HL-60 (cell line): ENCODE measurements at regions not wholly inside any gene's neighbourhood (a gene's known extent, or its start where the extent isn't known, plus 50 kb on each side); places are given as distances from the start of the nearest gene placed in this dataset.

Source experiments
- DNase-seq, 2 experiments: peaks; one replicate each; pipeline ENCODE4 v3.0.0-alpha.2; 2010 to 2020; ENCODE audit warnings: low read depth in 1 of 2, low spot score in 1 of 2
- H3K27ac ChIP-seq: fragments of 250-450 bp; sonication (Bioruptor Pico); replicated peaks from 2 replicates; pipeline ENCODE4 v1.5.1; 2020; ENCODE audit warnings: mild to moderate bottlenecking, moderate library complexity
- H3K27me3 ChIP-seq: fragments of 250-450 bp; sonication (Bioruptor Pico); 2 replicates; pipeline ENCODE4 v1.5.1; 2021; ENCODE audit warnings: mild to moderate bottlenecking, moderate library complexity; ENCODE audit not compliant: insufficient read depth, poor library complexity, severe bottlenecking
- H3K4me3 ChIP-seq: replicated peaks from 2 replicates; pipeline ENCODE4 v1.5.1; 2011; ENCODE audit warnings: mild to moderate bottlenecking, control low read depth, low read length; ENCODE audit not compliant: insufficient read depth
- GABPA ChIP-seq: IDR thresholded peaks from 2 replicates; pipeline ENCODE4 v1.6.1; 2012; ENCODE audit warnings: low read depth
- POLR2AphosphoS5 ChIP-seq: IDR thresholded peaks from 2 replicates; pipeline ENCODE4 v1.6.1; 2012; ENCODE audit warnings: low read depth
- SPI1 ChIP-seq: IDR thresholded peaks from 2 replicates; pipeline ENCODE4 v1.6.1; 2012; ENCODE audit warnings: low read depth, mild to moderate bottlenecking, borderline replicate concordance
- TF ChIP-seq, protein P1 (sequence below): IDR thresholded peaks from one replicate; pipeline ENCODE4 v1.5.1; 2011; ENCODE audit warnings: low read length, control low read depth, inconsistent platforms; ENCODE audit not compliant: insufficient read depth
- TF ChIP-seq, protein P2 (sequence below): IDR thresholded peaks from 2 replicates; pipeline ENCODE4 v1.6.1; 2012; ENCODE audit warnings: low read depth; ENCODE audit not compliant: insufficient replicate concordance

DNA sequence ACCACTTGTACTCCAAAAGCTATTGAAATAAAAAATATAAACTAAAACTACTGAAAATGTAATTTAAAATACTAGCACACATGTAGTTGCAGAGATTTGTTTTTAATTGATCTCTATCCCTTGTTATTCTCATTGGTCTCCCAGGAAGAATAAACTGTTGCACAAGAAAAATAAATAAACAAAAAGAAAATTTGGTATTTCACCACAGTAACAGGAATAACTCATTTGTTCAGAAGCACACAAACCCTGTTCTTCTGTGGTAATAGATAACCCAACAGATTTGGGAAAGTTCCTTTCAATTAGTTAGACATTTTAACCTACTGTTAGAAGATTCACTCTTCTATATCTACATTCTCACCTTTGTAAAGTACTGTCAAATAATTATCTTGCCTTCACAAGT is 70.9 kb upstream of the APOOL start:
- H3K27me3 ChIP-seq = no peaks in the 10 kb centered on the region
- TF ChIP-seq, protein P1, sequence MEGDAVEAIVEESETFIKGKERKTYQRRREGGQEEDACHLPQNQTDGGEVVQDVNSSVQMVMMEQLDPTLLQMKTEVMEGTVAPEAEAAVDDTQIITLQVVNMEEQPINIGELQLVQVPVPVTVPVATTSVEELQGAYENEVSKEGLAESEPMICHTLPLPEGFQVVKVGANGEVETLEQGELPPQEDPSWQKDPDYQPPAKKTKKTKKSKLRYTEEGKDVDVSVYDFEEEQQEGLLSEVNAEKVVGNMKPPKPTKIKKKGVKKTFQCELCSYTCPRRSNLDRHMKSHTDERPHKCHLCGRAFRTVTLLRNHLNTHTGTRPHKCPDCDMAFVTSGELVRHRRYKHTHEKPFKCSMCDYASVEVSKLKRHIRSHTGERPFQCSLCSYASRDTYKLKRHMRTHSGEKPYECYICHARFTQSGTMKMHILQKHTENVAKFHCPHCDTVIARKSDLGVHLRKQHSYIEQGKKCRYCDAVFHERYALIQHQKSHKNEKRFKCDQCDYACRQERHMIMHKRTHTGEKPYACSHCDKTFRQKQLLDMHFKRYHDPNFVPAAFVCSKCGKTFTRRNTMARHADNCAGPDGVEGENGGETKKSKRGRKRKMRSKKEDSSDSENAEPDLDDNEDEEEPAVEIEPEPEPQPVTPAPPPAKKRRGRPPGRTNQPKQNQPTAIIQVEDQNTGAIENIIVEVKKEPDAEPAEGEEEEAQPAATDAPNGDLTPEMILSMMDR = no peak
- no peak for TF ChIP-seq GABPA
- TF ChIP-seq, protein P2, sequence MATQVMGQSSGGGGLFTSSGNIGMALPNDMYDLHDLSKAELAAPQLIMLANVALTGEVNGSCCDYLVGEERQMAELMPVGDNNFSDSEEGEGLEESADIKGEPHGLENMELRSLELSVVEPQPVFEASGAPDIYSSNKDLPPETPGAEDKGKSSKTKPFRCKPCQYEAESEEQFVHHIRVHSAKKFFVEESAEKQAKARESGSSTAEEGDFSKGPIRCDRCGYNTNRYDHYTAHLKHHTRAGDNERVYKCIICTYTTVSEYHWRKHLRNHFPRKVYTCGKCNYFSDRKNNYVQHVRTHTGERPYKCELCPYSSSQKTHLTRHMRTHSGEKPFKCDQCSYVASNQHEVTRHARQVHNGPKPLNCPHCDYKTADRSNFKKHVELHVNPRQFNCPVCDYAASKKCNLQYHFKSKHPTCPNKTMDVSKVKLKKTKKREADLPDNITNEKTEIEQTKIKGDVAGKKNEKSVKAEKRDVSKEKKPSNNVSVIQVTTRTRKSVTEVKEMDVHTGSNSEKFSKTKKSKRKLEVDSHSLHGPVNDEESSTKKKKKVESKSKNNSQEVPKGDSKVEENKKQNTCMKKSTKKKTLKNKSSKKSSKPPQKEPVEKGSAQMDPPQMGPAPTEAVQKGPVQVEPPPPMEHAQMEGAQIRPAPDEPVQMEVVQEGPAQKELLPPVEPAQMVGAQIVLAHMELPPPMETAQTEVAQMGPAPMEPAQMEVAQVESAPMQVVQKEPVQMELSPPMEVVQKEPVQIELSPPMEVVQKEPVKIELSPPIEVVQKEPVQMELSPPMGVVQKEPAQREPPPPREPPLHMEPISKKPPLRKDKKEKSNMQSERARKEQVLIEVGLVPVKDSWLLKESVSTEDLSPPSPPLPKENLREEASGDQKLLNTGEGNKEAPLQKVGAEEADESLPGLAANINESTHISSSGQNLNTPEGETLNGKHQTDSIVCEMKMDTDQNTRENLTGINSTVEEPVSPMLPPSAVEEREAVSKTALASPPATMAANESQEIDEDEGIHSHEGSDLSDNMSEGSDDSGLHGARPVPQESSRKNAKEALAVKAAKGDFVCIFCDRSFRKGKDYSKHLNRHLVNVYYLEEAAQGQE = no peak
- no peak for TF ChIP-seq SPI1
- no peak for TF ChIP-seq POLR2AphosphoS5
- no peak overlapping the region for H3K27ac ChIP-seq
- DNase-seq = no peak
- no peak overlapping the region for H3K4me3 ChIP-seq

DNA sequence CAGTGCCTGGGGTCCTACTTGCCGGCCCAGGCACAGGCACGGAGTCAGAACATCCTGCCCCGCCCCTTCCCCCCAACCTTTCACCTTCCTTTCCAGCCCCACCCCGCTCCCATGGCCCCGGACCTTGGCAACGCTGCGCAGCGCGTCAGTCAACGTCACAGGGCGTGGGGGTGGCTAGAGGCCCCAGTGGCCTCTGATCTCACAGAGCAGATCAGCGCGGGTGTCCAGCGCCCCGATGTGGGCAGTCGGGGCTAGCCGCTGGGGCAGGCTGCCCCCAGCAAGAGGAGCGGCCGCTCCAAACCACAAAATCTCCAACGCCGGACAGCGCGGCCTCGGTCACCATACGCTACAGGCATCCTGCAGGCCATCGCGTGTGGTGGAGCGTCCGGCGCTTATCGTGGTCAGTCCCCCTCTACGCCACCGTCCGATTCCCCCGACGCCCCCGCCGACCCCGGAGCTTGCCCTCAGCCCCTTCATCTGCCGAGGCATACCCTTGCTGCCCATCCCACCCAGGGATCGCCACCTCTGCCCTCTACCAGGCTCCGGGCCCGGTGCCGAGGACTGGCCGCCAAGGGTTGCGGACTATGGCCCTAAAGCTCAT is 69.6 kb upstream of the APOOL start:
- no peak overlapping the region for H3K27ac ChIP-seq
- DNase-seq = no peak
- no peak overlapping the region for H3K4me3 ChIP-seq
- TF ChIP-seq, protein P1 = no peak
- TF ChIP-seq, protein P2 = no peak
- TF ChIP-seq GABPA (no peak), SPI1 (no peak), POLR2AphosphoS5 (no peak)
- H3K27me3 ChIP-seq = no peaks in the 10 kb centered on the region
